ENCODE measurements at regions not wholly inside any gene's neighbourhood (a gene's known extent, or its start where the extent isn't known, plus 50 kb on each side); places are given as distances from the start of the nearest gene placed in this dataset.

- no peak for TF ChIP-seq CHD2 (IDR thresholded peaks at IDR 0.05; ENCODE audit: low read length, partially characterized antibody)
These were observed 636.2 kb upstream of the SPRY2 start (continued) for GRCh38 chr13:80977168-80977567.

GRCh38 chr13:80975903-80976302, 635.0 kb upstream of the SPRY2 start:
- POLR2A ChIA-PET = no interaction called here
- H3K27ac ChIP-seq = no peak overlapping the region
- WGBS (ENCODE audit: missing lambda C conversion rate) = 46% methylated on average over 4 of the region's 4 CpGs
- no peaks in the 10 kb centered on the region for H3K9me3 ChIP-seq
- CTCF ChIA-PET = interaction anchor here (2.7 kb wide), 1 partner anchor 42 kb away, joined by 10 read pairs; no protein-coding TSS in a partner anchor
- H3K4me2 ChIP-seq = no peak overlapping the region
- TF ChIP-seq GATA3 (IDR thresholded peaks at IDR 0.05; ENCODE audit: borderline replicate concordance) (no peak), MYC (IDR thresholded peaks at IDR 0.05; ENCODE audit: borderline replicate concordance, low read length) (no peak), RCOR1 (IDR thresholded peaks at IDR 0.05; ENCODE audit: low read depth, low read length) (no peak), MAFK (IDR thresholded peaks at IDR 0.05; ENCODE audit: partially characterized antibody) (no peak), CBX8 (IDR thresholded peaks at IDR 0.05) (no peak), RAD21 (conservative IDR thresholded peaks at IDR 0.05 in 1 of 2, IDR thresholded peaks at IDR 0.05 in 1 of 2) (no peak), BCL3 (IDR thresholded peaks at IDR 0.05) (no peak)
- DNase-seq (ENCODE audit: low read depth in 1 of 2, low spot score in 1 of 2) (no peak), ATAC-seq (no peak), FAIRE-seq (no peak)
- no peaks in the 10 kb centered on the region for H3K4me1 ChIP-seq
- H3K4me3 ChIP-seq = no peak overlapping the region

- Histone ChIP-seq H3K9me3 (no peaks in the 10 kb centered on the region), H3K4me3 (no peak overlapping the region), H3K4me2 (no peak overlapping the region), H3K4me1 (no peaks in the 10 kb centered on the region), H3K27ac (no peak overlapping the region)
- FAIRE-seq = no peak
- ChIA-PET POLR2A (no interaction called here), CTCF (no interaction called here)
- TF ChIP-seq PBX3 (IDR thresholded peaks at IDR 0.05) (no peak), RARB (CRISPR knock-in tag; IDR thresholded peaks at IDR 0.05) (no peak), FOSB (CRISPR knock-in tag; IDR thresholded peaks at IDR 0.05) (no peak), SREBF2 (IDR thresholded peaks at IDR 0.05) (no peak), RAD21 (conservative IDR thresholded peaks at IDR 0.05 in 1 of 2, IDR thresholded peaks at IDR 0.05 in 1 of 2) (no peak), CBX2 (IDR thresholded peaks at IDR 0.05; ENCODE audit: borderline replicate concordance, low read depth) (no peak), KDM5A (IDR thresholded peaks at IDR 0.05) (no peak), USF2 (IDR thresholded peaks at IDR 0.05) (no peak), RCOR1 (IDR thresholded peaks at IDR 0.05; ENCODE audit: low read depth, low read length) (no peak), ATOH8 (CRISPR knock-in tag; IDR thresholded peaks at IDR 0.05; ENCODE audit: low read depth) (no peak), POLR2AphosphoS2 (conservative IDR thresholded peaks at IDR 0.05; ENCODE audit: low read length) (no peak), GATA3 (IDR thresholded peaks at IDR 0.05; ENCODE audit: borderline replicate concordance) (no peak), E2F6 (IDR thresholded peaks at IDR 0.05; ENCODE audit: borderline replicate concordance, low read depth) (no peak), EP300 (IDR thresholded peaks at IDR 0.05) (no peak), CTCF (IDR thresholded peaks at IDR 0.05) (no peak)
- DNase-seq (ENCODE audit: low read depth in 1 of 2, low spot score in 1 of 2) = no peak
- WGBS (ENCODE audit: missing lambda C conversion rate) = 93% methylated on average over 2 of the region's 2 CpGs
- ATAC-seq = no peak
These were observed 632.8 kb upstream of the SPRY2 start for GRCh38 chr13:80973721-80974120.

Measured in A549 (cell line).